D721Med (cell line): ENCODE measurements at regions not wholly inside any gene's neighbourhood (a gene's known extent, or its start where the extent isn't known, plus 50 kb on each side); places are given as distances from the start of the nearest gene placed in this dataset.
A peak's percentile ranks its signal among the peaks of the same experiment; 100 is the strongest.
"Not testable (repeated sequence)": the region's sequence is repeated elsewhere in the genome, so short reads cannot be mapped to it uniquely, and the experiment has no call there.

Source experiments
- DNase-seq: peaks from one replicate; pipeline ENCODE4 v3.0.0; 2011; ENCODE audit warnings: low spot score; ENCODE audit not compliant: insufficient read length
- FAIRE-seq: peaks from 2 replicates; lab custom pipeline; 2011; peaks lifted over from hg19 to GRCh38; lab: Jason Lieb, UNC
- CTCF ChIP-seq: IDR thresholded peaks from 2 replicates; pipeline ENCODE4 v1.5.1; 2012; ENCODE audit warnings: mild to moderate bottlenecking, control low read depth; ENCODE audit not compliant: insufficient read depth; ENCODE audit errors: missing control alignments

GRCh38 chr11:7874056-7874455 is 57.0 kb downstream of the OR10A6 start:
- no peak for TF ChIP-seq CTCF
- no peak for FAIRE-seq

GRCh38 chr11:7872890-7873289 is 58.2 kb downstream of the OR10A6 start:
- no peak for TF ChIP-seq CTCF
- FAIRE-seq = no peak

More at GRCh38 chr11:7874056-7874455, 57.0 kb downstream of the OR10A6 start:
- no peak for DNase-seq

GRCh38 chr11:7871056-7871455 is 60.0 kb downstream of the OR10A6 start:
- no peak for DNase-seq
- FAIRE-seq = no peak
- TF ChIP-seq CTCF = no peak

More at GRCh38 chr11:7872890-7873289, 58.2 kb downstream of the OR10A6 start:
- DNase-seq = no peak

- DNase-seq = no peak
- no peak for TF ChIP-seq CTCF
- no peak for FAIRE-seq
These were observed 61.6 kb downstream of the OR10A6 start for GRCh38 chr11:7869467-7869866.

GRCh38 chr11:7861292-7861691 is 64.5 kb upstream of the OR5P2 start:
- DNase-seq, FAIRE-seq: not testable (repeated sequence)

- not testable (repeated sequence) for FAIRE-seq
These were observed 64.1 kb upstream of the OR5P2 start for GRCh38 chr11:7860844-7861243.

GRCh38 chr11:7858006-7858405 is 61.3 kb upstream of the OR5P2 start:
- DNase-seq (no peak), FAIRE-seq (no peak)
- TF ChIP-seq CTCF = no peak

More at GRCh38 chr11:7860844-7861243, 64.1 kb upstream of the OR5P2 start:
- not testable (repeated sequence) for DNase-seq

- FAIRE-seq (no peak), DNase-seq (no peak)
- TF ChIP-seq CTCF = peak; percentile 39
These were observed 54.6 kb upstream of the OR5P2 start for GRCh38 chr11:7851391-7851790.
